ENCODE measurements at regions not wholly inside any gene's neighbourhood (a gene's known extent, or its start where the extent isn't known, plus 50 kb on each side); places are given as distances from the start of the nearest gene placed in this dataset.

GRCh38 chr5:173477345-173478040 is 139.0 kb downstream of the BOD1 start:
- TF ChIP-seq CTCF (IDR thresholded peaks at IDR 0.05; ENCODE audit: low read depth, low read length) (no peak), EZH2phosphoT487 (IDR thresholded peaks at IDR 0.05; ENCODE audit: low read depth) (no peak)
